Upper lobe of left lung (tissue), 4 donors: ENCODE measurements at regions not wholly inside any gene's neighbourhood (a gene's known extent, or its start where the extent isn't known, plus 50 kb on each side); places are given as distances from the start of the nearest gene placed in this dataset.

Experiments used
- POLR2A ChIP-seq, 4 donors: fragments of 450-650 bp; IDR thresholded peaks; one replicate each; pipeline ENCODE4 v1.5.1; 2016 to 2017; ENCODE audit warnings: antibody characterized with exemption in 4 of 4, mild to moderate bottlenecking in 2 of 4
- TF ChIP-seq, protein P1 (sequence below), 6 experiments: fragments of 450-650 bp in 4 of 6; fragments of 200-600 bp in 2 of 6; sonication (generic) in 2 of 6; IDR thresholded peaks; one replicate each; pipeline ENCODE4 v1.5.1; 2016 to 2019; ENCODE audit warnings: antibody characterized with exemption in 6 of 6

- TF ChIP-seq, protein P1, sequence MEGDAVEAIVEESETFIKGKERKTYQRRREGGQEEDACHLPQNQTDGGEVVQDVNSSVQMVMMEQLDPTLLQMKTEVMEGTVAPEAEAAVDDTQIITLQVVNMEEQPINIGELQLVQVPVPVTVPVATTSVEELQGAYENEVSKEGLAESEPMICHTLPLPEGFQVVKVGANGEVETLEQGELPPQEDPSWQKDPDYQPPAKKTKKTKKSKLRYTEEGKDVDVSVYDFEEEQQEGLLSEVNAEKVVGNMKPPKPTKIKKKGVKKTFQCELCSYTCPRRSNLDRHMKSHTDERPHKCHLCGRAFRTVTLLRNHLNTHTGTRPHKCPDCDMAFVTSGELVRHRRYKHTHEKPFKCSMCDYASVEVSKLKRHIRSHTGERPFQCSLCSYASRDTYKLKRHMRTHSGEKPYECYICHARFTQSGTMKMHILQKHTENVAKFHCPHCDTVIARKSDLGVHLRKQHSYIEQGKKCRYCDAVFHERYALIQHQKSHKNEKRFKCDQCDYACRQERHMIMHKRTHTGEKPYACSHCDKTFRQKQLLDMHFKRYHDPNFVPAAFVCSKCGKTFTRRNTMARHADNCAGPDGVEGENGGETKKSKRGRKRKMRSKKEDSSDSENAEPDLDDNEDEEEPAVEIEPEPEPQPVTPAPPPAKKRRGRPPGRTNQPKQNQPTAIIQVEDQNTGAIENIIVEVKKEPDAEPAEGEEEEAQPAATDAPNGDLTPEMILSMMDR (IDR thresholded peaks at IDR 0.05), result no peak
- TF ChIP-seq POLR2A (IDR thresholded peaks at IDR 0.05), result no peak
These were observed 353.9 kb upstream of the ROPN1 start for GRCh38 chr3:124345845-124346244.
